GM12878 (cell line): ENCODE measurements at regions not wholly inside any gene's neighbourhood (a gene's known extent, or its start where the extent isn't known, plus 50 kb on each side); places are given as distances from the start of the nearest gene placed in this dataset.

Experiments used
- ATAC-seq: fragments of 200-7000 bp; cut with Tn5 transposase; 3 replicates; pipeline ENCODE4 v1.9.1; 2020; ENCODE audit warnings: mild to moderate bottlenecking, moderate library complexity
- BruUV-seq: library from RNA; stranded (reverse); fragments of 400-500 nt; replicated peaks from 2 replicates; lab custom pipeline; 2021; lab: Mats Ljungman, UMichigan
- CTCF ChIA-PET: fragments of 300-600 bp; sonication (Branson Sonifier 250); formaldehyde crosslinking; extraction: SDS; loops from one replicate; lab custom pipeline; 2021; ENCODE audit warnings: inconsistent platforms; lab: Yijun Ruan, JAX
- POLR2A ChIA-PET: fragments of 350-600 bp; formaldehyde crosslinking; extraction: SDS; loops from one replicate; lab custom pipeline; 2021; ENCODE audit warnings: inconsistent platforms; lab: Charles Lee
- RAD21 ChIA-PET: fragments of 300-600 bp; sonication (Branson Sonifier 250); formaldehyde crosslinking; loops from one replicate; lab custom pipeline; 2023; ENCODE audit warnings: antibody characterized with exemption; ENCODE audit not compliant: unreplicated experiment; lab: Charles Lee
- SMC1A ChIA-PET: fragments of 300-600 bp; sonication (Branson Sonifier 250); formaldehyde crosslinking; loops from one replicate; lab custom pipeline; 2023; ENCODE audit not compliant: unreplicated experiment, uncharacterized antibody; lab: Charles Lee
- DNase-seq: peaks from one replicate; pipeline ENCODE4 v3.0.0-alpha.2; 2011; ENCODE audit warnings: low read depth, low spot score
- FAIRE-seq: peaks from 3 replicates; lab custom pipeline; 2011; peaks lifted over from hg19 to GRCh38; lab: Jason Lieb, UNC
- H2AFZ ChIP-seq: 2 replicates; pipeline ENCODE4 v1.6.0; 2011; ENCODE audit warnings: low read depth, low read length, control low read depth; ENCODE audit not compliant: control insufficient read depth
- H3K27ac ChIP-seq: 2 replicates; pipeline ENCODE4 v1.5.1; 2011; ENCODE audit warnings: control low read depth; ENCODE audit not compliant: control insufficient read depth, insufficient read depth
- H3K27me3 ChIP-seq, 2 experiments: replicated peaks in 1 of 2; 2 replicates each; pipeline versions ENCODE4 v1.6.0 to v1.6.1; 2011; ENCODE audit warnings: low read length in 1 of 2; ENCODE audit not compliant: control insufficient read depth in 2 of 2, insufficient read depth in 2 of 2
- H3K36me3 ChIP-seq, 2 experiments: 2 replicates each; pipeline ENCODE4 v1.5.1; 2011; ENCODE audit warnings: low read length in 1 of 2; ENCODE audit not compliant: control insufficient read depth in 2 of 2, insufficient read depth in 2 of 2
- H3K4me1 ChIP-seq: 2 replicates; pipeline ENCODE4 v1.6.1; 2011; ENCODE audit warnings: mild to moderate bottlenecking, low read length, moderate library complexity, mixed read lengths; ENCODE audit not compliant: control insufficient read depth, insufficient read depth
- H3K4me2 ChIP-seq: 2 replicates; pipeline ENCODE4 v1.6.0; 2011; ENCODE audit warnings: control low read depth; ENCODE audit not compliant: control insufficient read depth, insufficient read depth
- H3K4me3 ChIP-seq: fragments of 200-600 bp; sonication (generic); 2 replicates; pipeline ENCODE4 v1.5.1; 2016
- H3K79me2 ChIP-seq: 2 replicates; pipeline ENCODE4 v1.6.0; 2011; ENCODE audit warnings: low read length; ENCODE audit not compliant: control insufficient read depth, insufficient read depth
- H3K9ac ChIP-seq: 2 replicates; pipeline ENCODE4 v1.8.0; 2011; ENCODE audit warnings: low read length, control low read depth, mixed read lengths; ENCODE audit not compliant: control insufficient read depth, insufficient read depth
- H3K9me3 ChIP-seq: replicated peaks from 3 replicates; pipeline ENCODE4 v1.5.1; 2011; ENCODE audit warnings: mild to moderate bottlenecking, low read length; ENCODE audit not compliant: control insufficient read depth, insufficient read depth
- H4K20me1 ChIP-seq: 2 replicates; pipeline ENCODE4 v1.6.0; 2011; ENCODE audit not compliant: control insufficient read depth, insufficient read depth
- EGR1 ChIP-seq, 2 experiments: IDR thresholded peaks; 1 replicate in 1 of 2; 2 replicates in 1 of 2; pipeline ENCODE4 v1.6.1; 2011 to 2012; ENCODE audit warnings: low read depth in 2 of 2, low read length in 2 of 2, borderline replicate concordance in 1 of 2, mild to moderate bottlenecking in 1 of 2, moderate library complexity in 1 of 2
- FOXM1 ChIP-seq: IDR thresholded peaks from 2 replicates; pipeline ENCODE4 v1.6.1; 2012; ENCODE audit warnings: low read depth, mild to moderate bottlenecking, inconsistent platforms, low read length, moderate library complexity
- HDAC6 ChIP-seq: fragments of 200-600 bp; sonication (generic); IDR thresholded peaks from one replicate; pipeline ENCODE4 v1.8.0; 2017; ENCODE audit warnings: antibody characterized with exemption; ENCODE audit not compliant: unreplicated experiment
- HDGF ChIP-seq: fragments of 450-650 bp; IDR thresholded peaks from 2 replicates; pipeline ENCODE4 v1.6.1; 2016; ENCODE audit warnings: antibody characterized with exemption
- JUND ChIP-seq: IDR thresholded peaks from 2 replicates; pipeline ENCODE4 v1.6.1; 2012; ENCODE audit warnings: low read depth, mild to moderate bottlenecking, low read length, improper control_type of control experiment, moderate library complexity
- NR2C1 ChIP-seq: fragments of 450-650 bp; IDR thresholded peaks from 2 replicates; pipeline ENCODE4 v1.6.1; 2017; ENCODE audit warnings: antibody characterized with exemption, mild to moderate bottlenecking, moderate library complexity
- PBX3 ChIP-seq: IDR thresholded peaks from 2 replicates; pipeline ENCODE4 v1.6.1; 2011; ENCODE audit warnings: mild to moderate bottlenecking, low read depth, low read length, moderate library complexity; ENCODE audit not compliant: insufficient replicate concordance
- PRDM15 ChIP-seq: fragments of 450-650 bp; formaldehyde crosslinking; IDR thresholded peaks from 2 replicates; pipeline ENCODE4 v1.4.0; 2020; ENCODE audit warnings: mild to moderate bottlenecking, moderate library complexity
- ZBED1 ChIP-seq: IDR thresholded peaks from 2 replicates; pipeline ENCODE4 v1.6.1; 2016; ENCODE audit warnings: borderline replicate concordance
- ZBTB40 ChIP-seq: fragments of 450-650 bp; IDR thresholded peaks from 2 replicates; pipeline ENCODE4 v1.6.1; 2016; ENCODE audit warnings: mild to moderate bottlenecking, moderate library complexity, borderline replicate concordance
- WGBS: methylation state at CpG from one replicate; pipeline ENCODE4 v1.1.6; 2016; ENCODE audit warnings: low lambda C conversion rate; ENCODE audit not compliant: insufficient replicate concordance, insufficient coverage; ENCODE audit errors: missing lambda C conversion rate; 5-methylcytosine and 5-hydroxymethylcytosine counted together
- in situ Hi-C: fragments of 300-500 bp; cut with MboI; formaldehyde crosslinking; loops from 9 replicates; pipeline ENCODE4 v1.14.3; 2018; ENCODE audit warnings: mixed read lengths
- intact Hi-C: fragments of 100-400 bp; cut with micrococcal nuclease; formaldehyde crosslinking; loops from one replicate; pipeline ENCODE4 v1.14.2; 2022; ENCODE audit not compliant: unreplicated experiment
- TF ChIP-seq, protein P1 (sequence below): fragments of 450-650 bp; IDR thresholded peaks from 2 replicates; pipeline ENCODE4 v1.6.1; 2017; ENCODE audit warnings: mild to moderate bottlenecking, moderate library complexity

GRCh38 chr3:124398594-124398993 lies 331.7 kb upstream of the UMPS start:
- no TSS peak for BruUV-seq
- no peak overlapping the region for H3K9ac ChIP-seq
- no peak overlapping the region for H3K4me3 ChIP-seq
- H3K36me3 ChIP-seq = no peaks in the 10 kb centered on the region
- no peak overlapping the region for H3K27ac ChIP-seq
- 30% methylated on average over 7 of the region's 7 CpGs for WGBS
- H2AFZ ChIP-seq = no peak overlapping the region
- no peak overlapping the region for H3K4me2 ChIP-seq
- no peaks in the 10 kb centered on the region for H3K79me2 ChIP-seq
- POLR2A ChIA-PET = no interaction called here
- in situ Hi-C loops (no loop called here), intact Hi-C loops (no loop called here)
- no peaks in the 10 kb centered on the region for H4K20me1 ChIP-seq
- SMC1A ChIA-PET = no interaction called here
- CTCF ChIA-PET = interaction anchor here (0.7 kb wide), 1 partner anchor 162 kb away, joined by 3 read pairs; no protein-coding TSS in a partner anchor
- no peak for FAIRE-seq
- no peaks in the 10 kb centered on the region for H3K4me1 ChIP-seq
- RAD21 ChIA-PET = no interaction called here
- H3K9me3 ChIP-seq = no peaks in the 10 kb centered on the region
- DNase-seq = no peak
- no peaks in the 10 kb centered on the region; a peak in 2 of 4 replicates for H3K27me3 ChIP-seq
- no peak for ATAC-seq
- TF ChIP-seq JUND (no peak), PBX3 (no peak), HDGF (no peak), HDAC6 (no peak), ZBTB40 (no peak), EGR1 (IDR thresholded peaks at IDR 0.05; ENCODE audit: borderline replicate concordance in 1 of 2, low read depth in 2 of 2, low read length in 2 of 2) (no peak), FOXM1 (no peak), NR2C1 (no peak), PRDM15 (CRISPR knock-in tag) (no peak), ZBED1 (no peak)
- TF ChIP-seq, protein P1, sequence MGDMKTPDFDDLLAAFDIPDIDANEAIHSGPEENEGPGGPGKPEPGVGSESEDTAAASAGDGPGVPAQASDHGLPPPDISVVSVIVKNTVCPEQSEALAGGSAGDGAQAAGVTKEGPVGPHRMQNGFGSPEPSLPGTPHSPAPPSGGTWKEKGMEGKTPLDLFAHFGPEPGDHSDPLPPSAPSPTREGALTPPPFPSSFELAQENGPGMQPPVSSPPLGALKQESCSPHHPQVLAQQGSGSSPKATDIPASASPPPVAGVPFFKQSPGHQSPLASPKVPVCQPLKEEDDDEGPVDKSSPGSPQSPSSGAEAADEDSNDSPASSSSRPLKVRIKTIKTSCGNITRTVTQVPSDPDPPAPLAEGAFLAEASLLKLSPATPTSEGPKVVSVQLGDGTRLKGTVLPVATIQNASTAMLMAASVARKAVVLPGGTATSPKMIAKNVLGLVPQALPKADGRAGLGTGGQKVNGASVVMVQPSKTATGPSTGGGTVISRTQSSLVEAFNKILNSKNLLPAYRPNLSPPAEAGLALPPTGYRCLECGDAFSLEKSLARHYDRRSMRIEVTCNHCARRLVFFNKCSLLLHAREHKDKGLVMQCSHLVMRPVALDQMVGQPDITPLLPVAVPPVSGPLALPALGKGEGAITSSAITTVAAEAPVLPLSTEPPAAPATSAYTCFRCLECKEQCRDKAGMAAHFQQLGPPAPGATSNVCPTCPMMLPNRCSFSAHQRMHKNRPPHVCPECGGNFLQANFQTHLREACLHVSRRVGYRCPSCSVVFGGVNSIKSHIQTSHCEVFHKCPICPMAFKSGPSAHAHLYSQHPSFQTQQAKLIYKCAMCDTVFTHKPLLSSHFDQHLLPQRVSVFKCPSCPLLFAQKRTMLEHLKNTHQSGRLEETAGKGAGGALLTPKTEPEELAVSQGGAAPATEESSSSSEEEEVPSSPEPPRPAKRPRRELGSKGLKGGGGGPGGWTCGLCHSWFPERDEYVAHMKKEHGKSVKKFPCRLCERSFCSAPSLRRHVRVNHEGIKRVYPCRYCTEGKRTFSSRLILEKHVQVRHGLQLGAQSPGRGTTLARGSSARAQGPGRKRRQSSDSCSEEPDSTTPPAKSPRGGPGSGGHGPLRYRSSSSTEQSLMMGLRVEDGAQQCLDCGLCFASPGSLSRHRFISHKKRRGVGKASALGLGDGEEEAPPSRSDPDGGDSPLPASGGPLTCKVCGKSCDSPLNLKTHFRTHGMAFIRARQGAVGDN = no peak
